Liver (tissue), 7 donors: ENCODE measurements at regions not wholly inside any gene's neighbourhood (a gene's known extent, or its start where the extent isn't known, plus 50 kb on each side); places are given as distances from the start of the nearest gene placed in this dataset.

ENCODE experiments used
- DNase-seq: peaks from one replicate; pipeline ENCODE4 v3.0.0-alpha.2; 2017; ENCODE audit warnings: low spot score
- H3K27ac ChIP-seq, 2 donors: one replicate each; pipeline ENCODE4 v1.7.0; 2013; ENCODE audit warnings: inconsistent platforms in 2 of 2, low read length in 2 of 2, control low read depth in 1 of 2, low read depth in 1 of 2, mild to moderate bottlenecking in 1 of 2
- H3K27me3 ChIP-seq, 4 donors: one replicate each; pipeline versions ENCODE4 v1.6.1 to v1.7.0; 2013; ENCODE audit warnings: low read length in 3 of 4, inconsistent platforms in 1 of 4, mild to moderate bottlenecking in 1 of 4, moderate library complexity in 1 of 4; ENCODE audit not compliant: control insufficient read depth in 4 of 4, insufficient read depth in 4 of 4
- H3K36me3 ChIP-seq, 4 donors: one replicate each; pipeline versions ENCODE4 v1.6.1 to v1.7.0; 2013; ENCODE audit warnings: low read length in 3 of 4, mild to moderate bottlenecking in 3 of 4, low read depth in 1 of 4, moderate library complexity in 1 of 4; ENCODE audit not compliant: control insufficient read depth in 4 of 4, insufficient read depth in 3 of 4
- H3K4me1 ChIP-seq, 4 donors: one replicate each; pipeline versions ENCODE4 v1.6.1 to v1.7.0; 2013; ENCODE audit warnings: low read length in 3 of 4, mild to moderate bottlenecking in 3 of 4, moderate library complexity in 1 of 4; ENCODE audit not compliant: control insufficient read depth in 4 of 4, insufficient read depth in 4 of 4
- H3K4me3 ChIP-seq, 3 donors: one replicate each; pipeline versions ENCODE4 v1.6.1 to v1.7.0; 2013; ENCODE audit warnings: low read length in 3 of 3, control low read depth in 1 of 3, low read depth in 1 of 3, mild to moderate bottlenecking in 1 of 3
- H3K9ac ChIP-seq, 2 donors: one replicate each; pipeline ENCODE4 v1.7.0; 2013; ENCODE audit warnings: low read length in 2 of 2, mild to moderate bottlenecking in 2 of 2, moderate library complexity in 2 of 2, control low read depth in 1 of 2, low read depth in 1 of 2
- H3K9me3 ChIP-seq, 4 donors: one replicate each; pipeline versions ENCODE4 v1.6.1 to v1.7.0; 2013; ENCODE audit warnings: low read length in 3 of 4; ENCODE audit not compliant: control insufficient read depth in 4 of 4
- EGR1 ChIP-seq, 2 donors: IDR thresholded peaks; 2 replicates each; pipeline ENCODE4 v1.6.1; 2016 to 2018; ENCODE audit warnings: antibody characterized with exemption in 2 of 2, low read depth in 2 of 2
- FOXA2 ChIP-seq: IDR thresholded peaks from 2 replicates; pipeline ENCODE4 v1.6.1; 2016; ENCODE audit warnings: antibody characterized with exemption
- HNF4A ChIP-seq, 2 donors: conservative IDR thresholded peaks; 2 replicates each; pipeline ENCODE4 v1.6.1; 2016; ENCODE audit warnings: antibody characterized with exemption in 2 of 2, mild to moderate bottlenecking in 2 of 2
- HNF4G ChIP-seq: IDR thresholded peaks from 2 replicates; pipeline ENCODE4 v1.6.1; 2016; ENCODE audit warnings: antibody characterized with exemption
- REST ChIP-seq: IDR thresholded peaks from 2 replicates; pipeline ENCODE4 v1.6.1; 2016; ENCODE audit warnings: antibody characterized with exemption, mild to moderate bottlenecking
- RXRA ChIP-seq, 2 donors: IDR thresholded peaks; 2 replicates each; pipeline ENCODE4 v1.6.1; 2017 to 2018; ENCODE audit warnings: antibody characterized with exemption in 2 of 2, mild to moderate bottlenecking in 1 of 2
- TAF1 ChIP-seq: conservative IDR thresholded peaks from 2 replicates; pipeline ENCODE4 v1.6.1; 2016; ENCODE audit warnings: antibody characterized with exemption, mild to moderate bottlenecking
- ZBTB33 ChIP-seq: IDR thresholded peaks from 2 replicates; pipeline ENCODE4 v1.6.1; 2016; ENCODE audit warnings: antibody characterized with exemption
- WGBS: extraction: QIAGEN DNeasy Blood & Tissue Kit; methylation state at CpG from one replicate; pipeline ENCODE4 v1.1.7; 2013; 5-methylcytosine and 5-hydroxymethylcytosine counted together
- donor health status: healthy.
- donor health status: healthy.
- donor health status: healthy.
- donor health status: healthy.

GRCh38 chr5:17895288-17896033, 261.2 kb downstream of the TAF11L14 start:
- H3K27me3 ChIP-seq = no peaks in the 10 kb centered on the region
- H3K36me3 ChIP-seq = no peaks in the 10 kb centered on the region
- DNase-seq = no peak
- H3K4me3 ChIP-seq = no peak overlapping the region
- H3K4me1 ChIP-seq = no peaks in the 10 kb centered on the region
- no peaks in the 10 kb centered on the region for H3K9me3 ChIP-seq
- no peak overlapping the region for H3K9ac ChIP-seq
- no peak for TF ChIP-seq ZBTB33
- TF ChIP-seq HNF4A (conservative IDR thresholded peaks at IDR 0.05) = no peak
- H3K27ac ChIP-seq = no peak overlapping the region
- 82% methylated on average over 4 of the region's 4 CpGs for WGBS

- H3K4me1 ChIP-seq = no peaks in the 10 kb centered on the region
- H3K27ac ChIP-seq = no peak overlapping the region
- H3K9ac ChIP-seq = no peak overlapping the region
- WGBS = 23% methylated on average over 2 of the region's 2 CpGs
- no peak overlapping the region for H3K4me3 ChIP-seq
- TF ChIP-seq EGR1 (IDR thresholded peaks at IDR 0.05; ENCODE audit: low read depth in 2 of 2) = no peak
- TF ChIP-seq REST = no peak
- no peak for TF ChIP-seq TAF1
- no peak for TF ChIP-seq FOXA2
- no peaks in the 10 kb centered on the region for H3K36me3 ChIP-seq
- no peaks in the 10 kb centered on the region for H3K9me3 ChIP-seq
- DNase-seq = no peak
- no peaks in the 10 kb centered on the region for H3K27me3 ChIP-seq
Measured at GRCh38 chr5:17896605-17897004, 262.3 kb downstream of the TAF11L14 start.

- no peak overlapping the region for H3K9ac ChIP-seq
- TF ChIP-seq RXRA (IDR thresholded peaks at IDR 0.05) (no peak), HNF4G (no peak)
- H3K27me3 ChIP-seq = no peaks in the 10 kb centered on the region
- H3K36me3 ChIP-seq = no peaks in the 10 kb centered on the region
- DNase-seq = no peak
- WGBS = 72% methylated on average over 4 of the region's 4 CpGs
- no peaks in the 10 kb centered on the region for H3K4me1 ChIP-seq
- no peak overlapping the region for H3K27ac ChIP-seq
- H3K9me3 ChIP-seq = no peaks in the 10 kb centered on the region
- no peak overlapping the region for H3K4me3 ChIP-seq
Measured at GRCh38 chr5:17897776-17898175, 263.5 kb downstream of the TAF11L14 start.
